ENCODE measurements at regions not wholly inside any gene's neighbourhood (a gene's known extent, or its start where the extent isn't known, plus 50 kb on each side); places are given as distances from the start of the nearest gene placed in this dataset.
"Not testable (repeated sequence)": the region's sequence is repeated elsewhere in the genome, so short reads cannot be mapped to it uniquely, and the experiment has no call there.

GRCh38 chrY:7725791-7726460 is 814.4 kb upstream of the AMELY start:
- DNase-seq (ENCODE audit: low spot score), result peak; percentile 49

- peak; percentile 89 for DNase-seq (ENCODE audit: low spot score)
Measured at GRCh38 chrY:7723991-7724632, 812.6 kb upstream of the AMELY start.

GRCh38 chrY:7723127-7723526 is 811.6 kb upstream of the AMELY start:
- DNase-seq (ENCODE audit: low spot score), result no peak

- DNase-seq (ENCODE audit: low spot score), result no peak
Measured at GRCh38 chrY:7722566-7722965, 811.0 kb upstream of the AMELY start.

- DNase-seq (ENCODE audit: low spot score), result no peak
Measured at GRCh38 chrY:7720974-7721373, 809.4 kb upstream of the AMELY start.

- no peak for DNase-seq (ENCODE audit: low spot score)
Measured at GRCh38 chrY:7719271-7719670, 807.7 kb upstream of the AMELY start.

- no peak for DNase-seq (ENCODE audit: low spot score)
Measured at GRCh38 chrY:7718626-7719025, 807.1 kb upstream of the AMELY start.

GRCh38 chrY:7718126-7718525 is 806.6 kb upstream of the AMELY start:
- no peak for DNase-seq (ENCODE audit: low spot score)

GRCh38 chrY:7714426-7714825 is 802.9 kb upstream of the AMELY start:
- DNase-seq (ENCODE audit: low spot score), result no peak

GRCh38 chrY:7713738-7714137 is 802.2 kb upstream of the AMELY start:
- DNase-seq (ENCODE audit: low spot score), result not testable (repeated sequence)

- no peak for DNase-seq (ENCODE audit: low spot score)
Measured at GRCh38 chrY:7712289-7712688, 800.7 kb upstream of the AMELY start.

- peak; percentile 56 for DNase-seq (ENCODE audit: low spot score)
Measured at GRCh38 chrY:7703578-7704140, 792.1 kb upstream of the AMELY start.

- no peak for DNase-seq (ENCODE audit: low spot score)
Measured at GRCh38 chrY:7702481-7702880, 790.9 kb upstream of the AMELY start.

GRCh38 chrY:7701676-7702075 is 790.1 kb upstream of the AMELY start:
- no peak for DNase-seq (ENCODE audit: low spot score)

- no peak for DNase-seq (ENCODE audit: low spot score)
Measured at GRCh38 chrY:7697506-7697905, 786.0 kb upstream of the AMELY start.

GRCh38 chrY:7692701-7693100 is 781.1 kb upstream of the AMELY start:
- DNase-seq (ENCODE audit: low spot score), result no peak

- no peak for DNase-seq (ENCODE audit: low spot score)
Measured at GRCh38 chrY:7687086-7687485, 775.5 kb upstream of the AMELY start.

GRCh38 chrY:7684546-7684945 is 773.0 kb upstream of the AMELY start:
- no peak for DNase-seq (ENCODE audit: low spot score)

GRCh38 chrY:7682386-7682785 is 770.8 kb upstream of the AMELY start:
- DNase-seq (ENCODE audit: low spot score), result no peak

- DNase-seq (ENCODE audit: low spot score), result peak; percentile 71
Measured at GRCh38 chrY:7681426-7681825, 769.9 kb upstream of the AMELY start.

- DNase-seq (ENCODE audit: low spot score), result no peak
Measured at GRCh38 chrY:7674465-7674864, 762.9 kb upstream of the AMELY start.

GRCh38 chrY:7672796-7673195 is 761.2 kb upstream of the AMELY start:
- peak; percentile 77 for DNase-seq (ENCODE audit: low spot score)

- DNase-seq (ENCODE audit: low spot score), result no peak
Measured at GRCh38 chrY:7663261-7663660, 751.7 kb upstream of the AMELY start.

- no peak for DNase-seq (ENCODE audit: low spot score)
Measured at GRCh38 chrY:7659047-7659446, 747.5 kb upstream of the AMELY start.
